ENCODE measurements at regions not wholly inside any gene's neighbourhood (a gene's known extent, or its start where the extent isn't known, plus 50 kb on each side); places are given as distances from the start of the nearest gene placed in this dataset.

- TF ChIP-seq GATA3 (IDR thresholded peaks at IDR 0.05; ENCODE audit: low read depth, low read length) (no peak), GATA2 (IDR thresholded peaks at IDR 0.05; ENCODE audit: low read depth, low read length) (no peak)
These were observed 173.1 kb downstream of the HS3ST3A1 start for GRCh38 chr17:13428611-13429042.
